ENCODE measurements at regions not wholly inside any gene's neighbourhood (a gene's known extent, or its start where the extent isn't known, plus 50 kb on each side); places are given as distances from the start of the nearest gene placed in this dataset.

- no peak for DNase-seq (ENCODE audit: low read depth in 2 of 2)
Measured at GRCh38 chr3:80227216-80227615, 459.4 kb upstream of the ROBO1 start.

DNA sequence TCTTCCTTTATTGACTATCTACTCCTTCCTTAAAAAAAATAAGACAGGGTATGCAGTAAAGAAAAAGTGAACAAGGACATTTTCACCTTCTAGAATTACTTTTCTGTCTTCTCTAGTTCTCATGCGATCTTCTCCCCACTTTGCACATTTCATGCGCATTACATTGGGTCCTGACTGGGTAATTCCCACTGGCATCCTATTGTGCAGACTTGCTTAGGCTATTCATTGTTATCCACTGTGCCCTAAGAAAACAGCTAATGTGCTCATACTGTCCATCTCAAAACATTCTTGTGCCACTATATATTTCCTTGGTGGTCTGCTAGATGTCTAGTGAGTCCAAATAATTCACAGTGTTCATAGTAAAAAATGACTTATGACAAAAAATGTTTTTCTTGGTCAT is 447.4 kb upstream of the ROBO1 start:
- no peak for DNase-seq (ENCODE audit: low read depth in 2 of 2)

DNA sequence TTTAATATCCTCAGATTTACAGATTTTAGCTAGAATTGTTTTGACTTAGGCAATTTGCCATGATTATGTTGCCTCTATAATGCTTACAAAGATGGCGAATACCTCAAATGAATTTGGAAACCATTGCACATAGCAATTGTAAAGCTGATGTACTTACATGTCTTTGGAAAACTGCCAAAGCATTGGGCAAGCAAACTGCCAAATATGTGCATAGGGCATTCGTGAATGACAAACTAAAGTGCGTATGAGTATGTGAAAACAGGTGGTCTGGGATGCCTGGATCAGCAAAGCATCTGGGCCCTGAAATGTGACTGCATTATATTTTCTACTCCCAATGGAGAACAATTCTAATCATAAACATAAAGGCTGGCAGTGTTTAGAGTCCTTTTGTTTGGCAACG is 445.3 kb upstream of the ROBO1 start:
- no peak for DNase-seq (ENCODE audit: low read depth in 2 of 2)

DNA sequence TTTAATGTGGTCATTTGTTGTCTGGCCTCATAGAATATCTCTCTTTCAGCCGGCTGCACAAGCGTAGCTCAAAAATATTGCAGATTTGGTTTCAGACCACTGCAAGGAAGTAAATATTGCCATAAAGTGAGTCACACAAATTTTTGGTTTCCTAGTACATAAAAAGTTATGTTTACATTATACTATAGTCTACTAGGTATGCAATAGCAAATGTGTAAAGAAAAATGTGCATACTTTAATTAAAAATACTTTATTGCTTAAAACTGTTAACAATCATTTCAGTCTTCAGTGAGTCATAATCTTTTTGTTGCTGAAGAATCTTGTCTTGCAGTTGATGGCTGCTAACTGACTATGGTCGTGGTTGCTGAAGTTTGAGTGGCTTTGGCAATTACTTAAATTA is 425.1 kb upstream of the ROBO1 start:
- peak; percentile 33 to 35 for DNase-seq (ENCODE audit: low read depth in 2 of 2)

- DNase-seq (ENCODE audit: low read depth in 2 of 2) = peak; percentile 85 to 88
Measured at GRCh38 chr3:80190051-80190450, 422.3 kb upstream of the ROBO1 start.

- peak in 1 of 2 experiments; percentile 13 for DNase-seq (ENCODE audit: low read depth in 2 of 2)
Measured at GRCh38 chr3:80187981-80188380, 420.2 kb upstream of the ROBO1 start.

DNA sequence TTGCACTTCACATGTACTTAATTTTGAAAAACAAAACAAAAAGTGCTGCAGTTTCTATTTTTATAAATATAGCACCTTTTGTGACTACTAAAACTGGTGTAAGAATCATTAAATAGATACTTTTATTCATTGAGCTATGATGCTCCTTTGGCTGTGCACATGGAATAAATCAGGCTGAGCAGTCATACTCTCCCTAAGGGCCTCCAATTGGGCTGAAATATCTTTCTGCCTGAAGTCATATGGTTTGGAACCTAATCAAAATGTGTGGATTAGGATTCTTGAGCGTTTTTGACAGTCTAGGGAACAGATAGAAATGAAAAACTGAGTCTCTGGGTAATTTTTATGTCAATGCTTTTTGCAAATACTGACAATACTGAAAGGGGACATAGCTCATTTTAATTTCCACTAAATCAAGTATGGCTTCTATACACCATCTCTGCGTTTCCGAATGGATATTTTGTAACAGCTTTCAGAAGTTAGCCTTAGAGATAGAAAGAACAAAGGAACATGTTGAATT is 392.2 kb upstream of the ROBO1 start:
- peak; percentile 8 to 11 for DNase-seq (ENCODE audit: low read depth in 2 of 2)

- no peak for DNase-seq (ENCODE audit: low read depth in 2 of 2)
Measured at GRCh38 chr3:80158332-80158731, 390.5 kb upstream of the ROBO1 start.

DNA sequence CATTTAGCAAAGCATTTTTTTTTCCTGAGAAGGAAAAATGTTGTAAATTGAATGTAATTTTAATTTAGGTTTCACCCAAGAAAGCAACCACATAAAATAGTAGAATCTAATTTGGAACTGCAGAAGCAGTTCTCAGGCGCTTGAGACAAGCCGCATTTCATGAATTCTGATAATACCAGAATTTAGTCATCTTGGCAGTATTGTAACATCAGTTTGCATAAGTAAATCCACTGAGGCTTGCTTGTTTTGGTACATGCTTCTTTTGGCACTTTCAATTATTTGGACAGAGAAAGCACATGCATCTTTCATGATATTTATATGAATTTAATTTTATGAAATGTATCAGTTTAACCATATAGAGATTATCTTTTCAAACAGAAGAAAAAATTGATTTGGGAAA is 389.7 kb upstream of the ROBO1 start:
- no peak for DNase-seq (ENCODE audit: low read depth in 2 of 2)

- no peak for DNase-seq (ENCODE audit: low read depth in 2 of 2)
Measured at GRCh38 chr3:80152692-80153091, 384.9 kb upstream of the ROBO1 start.

DNA sequence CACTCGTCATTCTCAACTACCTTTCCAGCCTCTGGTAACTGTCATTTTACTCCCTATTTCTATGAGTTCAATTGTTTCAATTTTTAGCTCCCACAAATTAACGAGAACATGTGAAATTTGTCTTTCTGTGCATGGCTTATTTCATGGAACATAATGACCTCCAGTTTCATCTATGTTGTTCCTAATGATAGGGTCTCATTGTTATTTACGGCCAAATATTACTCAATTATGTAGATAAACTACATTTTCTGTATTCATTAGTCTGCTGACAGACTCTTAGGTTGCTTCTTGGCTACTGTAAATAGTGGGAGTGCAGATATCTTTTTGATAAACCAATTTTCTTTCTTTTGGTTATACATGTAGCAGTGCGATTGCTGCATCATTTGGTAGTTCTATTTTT is 374.9 kb upstream of the ROBO1 start:
- DNase-seq (ENCODE audit: low read depth in 2 of 2) = no peak

- DNase-seq (ENCODE audit: low read depth in 2 of 2) = no peak
Measured at GRCh38 chr3:80141557-80141956, 373.8 kb upstream of the ROBO1 start.

DNA sequence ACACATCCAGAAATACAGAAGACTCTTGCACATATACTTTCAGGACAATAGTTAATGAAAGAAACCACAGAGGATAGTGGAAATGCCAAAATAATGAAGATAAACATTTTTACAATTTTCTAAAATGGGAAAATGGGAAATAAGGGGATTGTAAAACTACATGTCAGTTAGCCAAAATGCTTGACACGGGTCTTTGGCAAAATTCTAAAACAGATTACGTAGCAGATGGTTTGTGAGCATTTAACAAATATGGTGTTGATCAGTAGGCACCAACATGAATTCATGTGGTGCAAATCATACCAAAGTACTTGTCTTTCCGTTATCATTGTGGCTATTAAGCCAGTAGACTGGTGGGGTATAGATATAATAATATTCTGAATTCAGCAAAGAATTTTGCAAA is 348.5 kb upstream of the ROBO1 start:
- no peak for DNase-seq (ENCODE audit: low read depth in 2 of 2)

GRCh38 chr3:80114694-80115093 is 346.9 kb upstream of the ROBO1 start:
- DNase-seq (ENCODE audit: low read depth in 2 of 2) = no peak

DNA sequence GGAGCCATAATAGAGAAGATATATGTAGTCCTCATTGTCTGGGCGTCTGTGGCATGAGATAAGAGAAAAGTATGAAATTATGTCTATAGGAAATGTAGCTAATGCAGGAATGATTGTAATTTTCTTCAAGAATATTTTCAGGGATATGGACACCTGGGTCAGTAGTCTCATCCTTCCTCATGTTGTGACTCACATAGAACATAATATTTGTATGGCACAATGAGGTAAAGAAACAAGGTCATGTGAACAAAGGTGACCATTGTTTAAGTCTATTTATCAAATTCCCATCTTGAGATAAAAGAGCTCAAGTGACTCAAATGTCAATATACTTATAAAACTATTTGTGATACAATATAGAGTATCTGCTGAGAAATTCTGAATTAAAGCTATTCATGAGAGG is 345.5 kb upstream of the ROBO1 start:
- DNase-seq (ENCODE audit: low read depth in 2 of 2) = no peak

- DNase-seq (ENCODE audit: low read depth in 2 of 2) = no peak
Measured at GRCh38 chr3:80099559-80100066, 331.8 kb upstream of the ROBO1 start.

- DNase-seq (ENCODE audit: low read depth in 2 of 2) = peak in 1 of 2 experiments; percentile 16
Measured at GRCh38 chr3:80097674-80098073, 329.9 kb upstream of the ROBO1 start.

DNA sequence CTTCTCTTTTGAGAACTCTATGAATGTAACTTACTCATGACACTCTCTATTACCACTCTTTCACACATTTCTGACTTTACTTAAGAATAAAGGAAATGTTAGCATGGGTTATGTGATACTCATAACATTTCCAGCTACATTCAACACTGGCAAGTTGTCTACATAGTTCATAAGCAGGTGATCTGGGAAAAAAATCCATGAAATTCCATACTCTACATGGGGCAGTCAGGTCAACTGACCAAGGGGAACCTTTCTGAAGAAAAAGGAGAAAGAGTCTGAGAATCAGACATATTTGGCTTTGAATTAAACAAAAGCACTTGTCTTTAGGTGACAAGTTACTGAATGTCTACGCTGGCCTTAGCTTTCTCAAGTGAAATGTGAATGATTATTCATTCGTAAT is 329.1 kb upstream of the ROBO1 start:
- DNase-seq (ENCODE audit: low read depth in 2 of 2) = no peak

DNA sequence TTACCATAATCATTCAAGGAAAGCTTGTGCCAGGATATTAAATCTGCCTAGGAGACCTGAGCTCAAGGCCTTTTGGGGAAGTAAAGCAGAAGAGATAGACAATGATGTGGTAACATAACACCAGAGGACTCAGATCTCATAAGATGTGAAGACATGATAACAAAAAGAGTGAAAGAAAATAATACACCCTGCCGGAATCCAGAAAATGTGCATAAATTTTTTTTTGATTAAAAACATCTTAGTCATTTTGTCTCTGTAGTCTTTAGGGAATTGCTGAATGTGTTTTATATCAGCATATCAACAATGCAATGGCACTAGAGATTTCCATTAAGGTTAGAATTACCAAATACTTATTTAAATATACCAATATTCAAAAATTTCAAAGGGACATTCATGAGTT is 326.8 kb upstream of the ROBO1 start:
- peak; percentile 17 to 18 for DNase-seq (ENCODE audit: low read depth in 2 of 2)

GRCh38 chr3:80087767-80088166 is 320.0 kb upstream of the ROBO1 start:
- peak in 1 of 2 experiments; percentile 38 for DNase-seq (ENCODE audit: low read depth in 2 of 2)

GRCh38 chr3:80086426-80086825 is 318.6 kb upstream of the ROBO1 start:
- DNase-seq (ENCODE audit: low read depth in 2 of 2) = no peak

DNA sequence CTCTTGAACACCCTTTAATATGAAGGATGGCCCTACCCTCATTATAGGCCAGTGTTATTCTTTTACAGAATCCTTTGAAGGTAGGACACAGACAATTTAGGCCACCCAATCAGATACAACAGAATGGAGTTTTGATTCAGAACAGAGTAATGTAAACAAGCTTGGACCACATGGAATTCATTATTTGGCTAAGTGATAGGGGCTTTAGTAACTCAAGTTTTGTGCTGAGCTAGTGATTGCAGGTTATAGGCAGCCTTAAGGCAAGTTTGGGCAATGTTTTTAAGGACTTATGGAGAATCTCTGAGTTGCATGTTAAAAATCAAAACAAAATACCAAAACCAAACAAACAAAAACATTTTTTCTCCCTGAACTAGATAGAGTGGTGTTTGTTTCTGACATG is 312.1 kb upstream of the ROBO1 start:
- DNase-seq (ENCODE audit: low read depth in 2 of 2) = no peak

DNA sequence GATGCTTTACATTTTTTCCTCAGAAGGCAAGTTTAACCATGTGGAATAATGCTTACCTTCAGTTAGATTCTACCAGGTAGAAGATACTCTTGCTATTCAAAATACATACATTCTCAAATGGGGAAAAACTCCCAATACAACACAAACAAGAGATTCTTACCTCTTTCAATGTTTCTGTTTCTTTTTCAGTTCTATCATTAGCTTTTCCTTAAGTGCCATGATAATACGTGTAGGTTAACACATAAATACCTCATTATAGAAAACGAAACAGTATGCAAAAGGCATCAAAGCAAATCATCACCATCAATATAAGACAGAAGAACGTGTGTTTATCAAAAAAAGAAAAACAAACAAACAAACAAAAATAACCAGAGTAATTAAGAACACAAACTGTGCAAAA is 300.7 kb upstream of the ROBO1 start:
- no peak for DNase-seq (ENCODE audit: low read depth in 2 of 2)

DNA sequence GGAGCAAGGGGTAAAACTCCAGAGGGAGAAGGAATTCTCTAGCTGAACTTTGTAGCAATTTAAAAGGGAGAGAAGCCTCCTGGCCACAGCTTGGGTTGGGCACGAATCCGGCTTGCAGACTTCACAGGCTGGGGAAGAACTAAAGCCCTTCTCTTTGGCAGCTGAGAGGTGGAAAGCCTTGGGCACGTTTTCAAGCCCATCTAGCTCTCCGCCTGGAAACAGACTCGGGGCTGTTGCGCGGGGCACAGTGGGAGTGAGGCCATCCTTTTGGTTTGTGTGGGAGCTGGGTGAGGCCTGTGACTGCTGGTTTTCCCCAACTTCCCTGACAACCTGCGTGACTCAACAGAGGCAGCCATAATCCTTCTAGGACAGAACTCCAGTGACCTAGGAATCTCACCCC is 295.7 kb upstream of the ROBO1 start:
- no peak for DNase-seq (ENCODE audit: low read depth in 2 of 2)
